Parathyroid adenoma (tissue), 2 donors: ENCODE measurements at regions not wholly inside any gene's neighbourhood (a gene's known extent, or its start where the extent isn't known, plus 50 kb on each side); places are given as distances from the start of the nearest gene placed in this dataset.

Source experiments
- H2AFZ ChIP-seq: fragments of 300-600 bp; sonication (generic); one replicate; pipeline ENCODE4 v1.7.0; 2017; ENCODE audit warnings: antibody characterized with exemption, mild to moderate bottlenecking
- H3K27ac ChIP-seq: fragments of 300-600 bp; sonication (generic); one replicate; pipeline ENCODE4 v1.7.0; 2017
- H3K27me3 ChIP-seq: fragments of 300-600 bp; sonication (generic); one replicate; pipeline ENCODE4 v1.7.0; 2017; ENCODE audit warnings: low read length; ENCODE audit not compliant: control insufficient read depth, insufficient read depth
- H3K36me3 ChIP-seq: fragments of 300-600 bp; sonication (generic); one replicate; pipeline ENCODE4 v1.7.0; 2017; ENCODE audit warnings: low read length; ENCODE audit not compliant: control insufficient read depth, insufficient read depth
- H3K4me1 ChIP-seq: fragments of 300-600 bp; sonication (generic); one replicate; pipeline ENCODE4 v1.7.0; 2017; ENCODE audit warnings: control low read depth
- H3K4me2 ChIP-seq: fragments of 300-600 bp; sonication (generic); one replicate; pipeline ENCODE4 v1.7.0; 2017; ENCODE audit warnings: low read length
- H3K4me3 ChIP-seq: fragments of 300-600 bp; sonication (generic); one replicate; pipeline ENCODE4 v1.7.0; 2017; ENCODE audit warnings: low read depth, low read length
- H3K79me2 ChIP-seq: fragments of 300-600 bp; sonication (generic); one replicate; pipeline ENCODE4 v1.7.0; 2017; ENCODE audit warnings: control low read depth
- H3K9ac ChIP-seq: fragments of 300-600 bp; sonication (generic); one replicate; pipeline ENCODE4 v1.7.0; 2017; ENCODE audit warnings: mild to moderate bottlenecking
- H3K9me3 ChIP-seq: fragments of 300-600 bp; sonication (generic); one replicate; pipeline ENCODE4 v1.7.0; 2017; ENCODE audit warnings: low read length; ENCODE audit not compliant: control insufficient read depth
- CTCF ChIP-seq: fragments of 300-600 bp; sonication (generic); IDR thresholded peaks from one replicate; pipeline ENCODE4 v1.7.0; 2017; ENCODE audit warnings: antibody characterized with exemption, mild to moderate bottlenecking
- donor health status: primary hyperparathyroidism.

- H3K36me3 ChIP-seq, result no peaks in the 10 kb centered on the region
- no peaks in the 10 kb centered on the region for H3K79me2 ChIP-seq
- H3K27ac ChIP-seq, result no peak overlapping the region
- no peak overlapping the region for H2AFZ ChIP-seq
- no peak overlapping the region for H3K4me2 ChIP-seq
- TF ChIP-seq CTCF, result no peak
- no peaks in the 10 kb centered on the region for H3K9me3 ChIP-seq
- H3K9ac ChIP-seq, result no peak overlapping the region
- peaks cover 6% of the 10 kb centered on the region for H3K4me1 ChIP-seq
- H3K27me3 ChIP-seq, result no peaks in the 10 kb centered on the region
- H3K4me3 ChIP-seq, result no peak overlapping the region
Measured at GRCh38 chr6:8888468-8888867, 453.1 kb upstream of the SLC35B3 start.

- peaks cover 6% of the 10 kb centered on the region for H3K4me1 ChIP-seq
- H3K27ac ChIP-seq, result no peak overlapping the region
- no peaks in the 10 kb centered on the region for H3K79me2 ChIP-seq
- no peak for TF ChIP-seq CTCF
- H3K4me3 ChIP-seq, result no peak overlapping the region
- no peaks in the 10 kb centered on the region for H3K27me3 ChIP-seq
- no peaks in the 10 kb centered on the region for H3K36me3 ChIP-seq
- no peak overlapping the region for H2AFZ ChIP-seq
- no peak overlapping the region for H3K9ac ChIP-seq
- no peak overlapping the region for H3K4me2 ChIP-seq
- no peaks in the 10 kb centered on the region for H3K9me3 ChIP-seq
Measured at GRCh38 chr6:8881663-8882062, 446.3 kb upstream of the SLC35B3 start.

GRCh38 chr6:8879334-8879733, 444.0 kb upstream of the SLC35B3 start:
- no peaks in the 10 kb centered on the region for H3K4me1 ChIP-seq
- H3K9me3 ChIP-seq, result no peaks in the 10 kb centered on the region
- TF ChIP-seq CTCF, result no peak
- no peaks in the 10 kb centered on the region for H3K79me2 ChIP-seq
- H3K4me2 ChIP-seq, result no peak overlapping the region
- no peak overlapping the region for H3K9ac ChIP-seq
- no peaks in the 10 kb centered on the region for H3K36me3 ChIP-seq
- H3K27ac ChIP-seq, result no peak overlapping the region
- H3K27me3 ChIP-seq, result no peaks in the 10 kb centered on the region
- no peak overlapping the region for H2AFZ ChIP-seq
- no peak overlapping the region for H3K4me3 ChIP-seq

GRCh38 chr6:8875986-8876385, 440.6 kb upstream of the SLC35B3 start:
- no peaks in the 10 kb centered on the region for H3K79me2 ChIP-seq
- H3K27ac ChIP-seq, result no peak overlapping the region
- no peak overlapping the region for H2AFZ ChIP-seq
- no peak for TF ChIP-seq CTCF
- H3K4me1 ChIP-seq, result no peaks in the 10 kb centered on the region
- no peaks in the 10 kb centered on the region for H3K27me3 ChIP-seq
- no peak overlapping the region for H3K9ac ChIP-seq
- no peak overlapping the region for H3K4me2 ChIP-seq
- no peaks in the 10 kb centered on the region for H3K9me3 ChIP-seq
- H3K4me3 ChIP-seq, result no peak overlapping the region
- H3K36me3 ChIP-seq, result no peaks in the 10 kb centered on the region

GRCh38 chr6:8872589-8872988, 437.2 kb upstream of the SLC35B3 start:
- Histone ChIP-seq H3K36me3 (no peaks in the 10 kb centered on the region), H3K4me1 (no peaks in the 10 kb centered on the region), H3K27me3 (no peaks in the 10 kb centered on the region), H3K79me2 (no peaks in the 10 kb centered on the region), H3K27ac (no peak overlapping the region), H3K4me3 (no peak overlapping the region), H3K4me2 (no peak overlapping the region), H3K9me3 (no peaks in the 10 kb centered on the region), H2AFZ (no peak overlapping the region), H3K9ac (no peak overlapping the region)
- no peak for TF ChIP-seq CTCF
